DND-41 (cell line): ENCODE measurements at regions not wholly inside any gene's neighbourhood (a gene's known extent, or its start where the extent isn't known, plus 50 kb on each side); places are given as distances from the start of the nearest gene placed in this dataset.

Source experiments
- CTCF ChIP-seq: IDR thresholded peaks from 2 replicates; pipeline ENCODE4 v1.5.1; 2012; ENCODE audit warnings: borderline replicate concordance, low read length, moderate library complexity, mild to moderate bottlenecking; ENCODE audit not compliant: poor library complexity, severe bottlenecking; ENCODE audit errors: extremely low read depth
- EZH2 ChIP-seq: IDR thresholded peaks from 3 replicates; pipeline ENCODE4 v1.6.1; 2012; ENCODE audit warnings: borderline replicate concordance, low read depth, mild to moderate bottlenecking, moderate library complexity, low read length, inconsistent platforms; ENCODE audit not compliant: severe bottlenecking

GRCh38 chr17:20896153-20896649, 146.6 kb downstream of the USP22 start:
- TF ChIP-seq CTCF (no peak), EZH2 (no peak)
